Prostate gland (tissue), 2 donors: ENCODE measurements at regions not wholly inside any gene's neighbourhood (a gene's known extent, or its start where the extent isn't known, plus 50 kb on each side); places are given as distances from the start of the nearest gene placed in this dataset.

Experiments
- CTCF ChIP-seq, 4 experiments: fragments of 200-600 bp in 2 of 4; fragments of 450-650 bp in 2 of 4; sonication (generic) in 2 of 4; IDR thresholded peaks; 1 replicate in 3 of 4; 2 replicates in 1 of 4; pipeline ENCODE4 v1.5.1; 2016 to 2019; ENCODE audit warnings: antibody characterized with exemption in 4 of 4, mild to moderate bottlenecking in 2 of 4, moderate library complexity in 2 of 4
- POLR2A ChIP-seq: fragments of 450-650 bp; IDR thresholded peaks from one replicate; pipeline ENCODE4 v1.6.1; 2016; ENCODE audit warnings: antibody characterized with exemption, mild to moderate bottlenecking
- POLR2AphosphoS5 ChIP-seq: sonication (generic); formaldehyde crosslinking; IDR thresholded peaks from one replicate; pipeline ENCODE4 v1.6.1; 2017; ENCODE audit warnings: antibody characterized with exemption

DNA sequence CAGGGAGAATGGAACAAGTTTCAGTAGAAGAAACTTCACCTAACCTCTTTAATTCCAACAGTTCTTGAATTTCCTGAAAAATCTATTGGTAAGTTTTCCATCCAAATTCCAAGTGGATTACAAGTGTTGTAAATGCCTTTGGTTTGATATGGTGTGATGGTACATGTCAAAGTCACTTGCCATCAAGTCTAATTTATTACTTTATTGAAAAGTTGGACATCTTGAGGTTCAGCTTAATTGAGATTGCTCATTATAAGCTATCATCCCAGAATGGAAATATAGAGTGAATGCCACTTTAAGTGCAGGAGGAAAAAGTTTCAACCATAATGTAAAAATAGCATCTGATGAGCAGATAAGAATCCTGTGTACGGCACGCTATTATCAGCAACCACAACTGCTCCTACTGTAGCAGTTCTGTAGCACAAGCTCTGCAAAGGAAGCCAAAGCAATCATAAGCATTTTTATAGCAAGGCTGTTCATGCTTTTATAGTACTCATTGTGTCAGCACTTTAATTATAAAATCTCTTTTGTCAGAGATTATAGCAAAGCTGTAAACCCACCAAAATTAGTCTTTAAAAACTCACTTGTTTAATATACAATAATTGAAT lies 991.8 kb upstream of the PHF14 start:
- TF ChIP-seq POLR2A (no peak), CTCF (IDR thresholded peaks at IDR 0.05) (no peak), POLR2AphosphoS5 (no peak)
